C4-2B (cell line): ENCODE measurements at regions not wholly inside any gene's neighbourhood (a gene's known extent, or its start where the extent isn't known, plus 50 kb on each side); places are given as distances from the start of the nearest gene placed in this dataset.

Experiments
- ZFX ChIP-seq: fragments of 450-650 bp; IDR thresholded peaks from 2 replicates; pipeline ENCODE4 v1.6.1; 2017
- TF ChIP-seq, protein P1 (sequence below): fragments of 450-650 bp; conservative IDR thresholded peaks from 2 replicates; pipeline ENCODE4 v1.5.1; 2017; ENCODE audit warnings: mild to moderate bottlenecking

DNA sequence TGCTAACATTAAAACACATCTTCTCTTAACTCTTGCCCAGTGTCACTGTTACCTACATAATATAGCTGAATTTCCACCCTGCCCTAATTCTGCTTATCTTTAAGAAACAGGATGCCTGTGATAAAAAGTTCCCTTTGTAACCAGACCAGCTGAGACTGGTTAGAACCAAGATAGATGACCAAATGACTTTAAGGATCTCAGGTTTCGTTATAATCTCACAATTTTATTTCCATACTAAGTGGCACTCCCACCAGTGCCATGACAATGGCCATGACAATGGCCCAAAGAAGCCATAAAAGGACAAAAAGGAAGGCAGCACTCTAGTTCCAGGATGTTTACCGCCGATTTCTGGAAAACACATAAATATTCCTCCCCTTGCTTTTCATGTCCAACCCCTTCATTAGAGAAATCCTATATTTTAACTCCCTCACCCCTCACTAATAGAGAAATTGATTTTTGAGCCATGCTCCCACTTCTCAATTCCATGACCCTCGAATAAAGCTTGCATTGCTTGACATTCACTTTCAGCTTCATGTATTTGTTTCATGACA is 126.1 kb downstream of the ELAPOR2 start:
- TF ChIP-seq, protein P1, sequence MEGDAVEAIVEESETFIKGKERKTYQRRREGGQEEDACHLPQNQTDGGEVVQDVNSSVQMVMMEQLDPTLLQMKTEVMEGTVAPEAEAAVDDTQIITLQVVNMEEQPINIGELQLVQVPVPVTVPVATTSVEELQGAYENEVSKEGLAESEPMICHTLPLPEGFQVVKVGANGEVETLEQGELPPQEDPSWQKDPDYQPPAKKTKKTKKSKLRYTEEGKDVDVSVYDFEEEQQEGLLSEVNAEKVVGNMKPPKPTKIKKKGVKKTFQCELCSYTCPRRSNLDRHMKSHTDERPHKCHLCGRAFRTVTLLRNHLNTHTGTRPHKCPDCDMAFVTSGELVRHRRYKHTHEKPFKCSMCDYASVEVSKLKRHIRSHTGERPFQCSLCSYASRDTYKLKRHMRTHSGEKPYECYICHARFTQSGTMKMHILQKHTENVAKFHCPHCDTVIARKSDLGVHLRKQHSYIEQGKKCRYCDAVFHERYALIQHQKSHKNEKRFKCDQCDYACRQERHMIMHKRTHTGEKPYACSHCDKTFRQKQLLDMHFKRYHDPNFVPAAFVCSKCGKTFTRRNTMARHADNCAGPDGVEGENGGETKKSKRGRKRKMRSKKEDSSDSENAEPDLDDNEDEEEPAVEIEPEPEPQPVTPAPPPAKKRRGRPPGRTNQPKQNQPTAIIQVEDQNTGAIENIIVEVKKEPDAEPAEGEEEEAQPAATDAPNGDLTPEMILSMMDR = no peak
- TF ChIP-seq ZFX = no peak
